ENCODE measurements at regions not wholly inside any gene's neighbourhood (a gene's known extent, or its start where the extent isn't known, plus 50 kb on each side); places are given as distances from the start of the nearest gene placed in this dataset.

GRCh38 chr15:70525551-70525950 is 237.8 kb downstream of the UACA start:
- TF ChIP-seq CTCF (IDR thresholded peaks at IDR 0.05 in 2 of 3, conservative IDR thresholded peaks at IDR 0.05 in 1 of 3; ENCODE audit: borderline replicate concordance in 1 of 3, insufficient read depth in 1 of 3, low read depth in 2 of 3, low read length in 2 of 3) (no peak), POLR2AphosphoS5 (IDR thresholded peaks at IDR 0.05; ENCODE audit: low read depth, low read length) (no peak), EGR1 (IDR thresholded peaks at IDR 0.05; ENCODE audit: low read depth) (no peak), SRF (IDR thresholded peaks at IDR 0.05; ENCODE audit: low read depth) (no peak), EZH2 (IDR thresholded peaks at IDR 0.05) (no peak), POLR2A (IDR thresholded peaks at IDR 0.05; ENCODE audit: borderline replicate concordance, extremely low read depth, insufficient read depth, insufficient read length) (no peak), ZNF274 (IDR thresholded peaks at IDR 0.05; ENCODE audit: low read depth, low read length) (no peak)
